ENCODE measurements at regions not wholly inside any gene's neighbourhood (a gene's known extent, or its start where the extent isn't known, plus 50 kb on each side); places are given as distances from the start of the nearest gene placed in this dataset.

DNA sequence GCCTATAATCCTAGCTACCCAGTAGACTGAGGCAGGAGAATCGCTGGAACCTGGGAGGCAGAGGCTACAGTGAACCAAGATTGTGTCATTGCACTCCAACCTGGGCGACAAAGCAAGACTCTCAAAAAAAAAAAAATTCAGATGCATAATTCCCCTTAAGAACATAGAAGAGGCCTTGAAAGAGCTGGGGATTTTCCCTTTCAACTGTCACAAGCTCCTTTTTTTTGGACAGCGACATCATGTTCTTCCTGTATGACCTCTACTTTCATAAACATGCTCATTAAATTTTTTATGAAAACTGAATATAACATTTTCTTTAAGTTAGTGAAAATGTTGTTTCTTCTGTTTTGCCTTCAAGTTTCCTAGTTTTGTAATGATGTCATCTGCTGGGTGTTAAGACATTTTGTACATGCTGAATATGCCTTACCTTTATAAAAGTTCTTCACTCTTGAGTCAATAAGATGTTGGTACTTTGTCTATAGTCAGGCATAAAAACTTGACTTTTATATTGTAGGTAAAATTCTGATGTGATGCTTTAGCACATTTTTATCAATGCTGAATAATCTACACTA lies 76.0 kb downstream of the PTHLH start:
- no peak for TF ChIP-seq ZFX (IDR thresholded peaks at IDR 0.05; ENCODE audit: borderline replicate concordance)
- TF ChIP-seq, protein P1, sequence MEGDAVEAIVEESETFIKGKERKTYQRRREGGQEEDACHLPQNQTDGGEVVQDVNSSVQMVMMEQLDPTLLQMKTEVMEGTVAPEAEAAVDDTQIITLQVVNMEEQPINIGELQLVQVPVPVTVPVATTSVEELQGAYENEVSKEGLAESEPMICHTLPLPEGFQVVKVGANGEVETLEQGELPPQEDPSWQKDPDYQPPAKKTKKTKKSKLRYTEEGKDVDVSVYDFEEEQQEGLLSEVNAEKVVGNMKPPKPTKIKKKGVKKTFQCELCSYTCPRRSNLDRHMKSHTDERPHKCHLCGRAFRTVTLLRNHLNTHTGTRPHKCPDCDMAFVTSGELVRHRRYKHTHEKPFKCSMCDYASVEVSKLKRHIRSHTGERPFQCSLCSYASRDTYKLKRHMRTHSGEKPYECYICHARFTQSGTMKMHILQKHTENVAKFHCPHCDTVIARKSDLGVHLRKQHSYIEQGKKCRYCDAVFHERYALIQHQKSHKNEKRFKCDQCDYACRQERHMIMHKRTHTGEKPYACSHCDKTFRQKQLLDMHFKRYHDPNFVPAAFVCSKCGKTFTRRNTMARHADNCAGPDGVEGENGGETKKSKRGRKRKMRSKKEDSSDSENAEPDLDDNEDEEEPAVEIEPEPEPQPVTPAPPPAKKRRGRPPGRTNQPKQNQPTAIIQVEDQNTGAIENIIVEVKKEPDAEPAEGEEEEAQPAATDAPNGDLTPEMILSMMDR (IDR thresholded peaks at IDR 0.05), result no peak

Measured in 22Rv1 (cell line).